Dendritic cell treated with granulocyte-macrophage colony-stimulating factor and Interleukin-4, amounts not matched to agents 40 ng/mL and 50 ng/mL, for 4 days (primary cell): ENCODE measurements at regions not wholly inside any gene's neighbourhood (a gene's known extent, or its start where the extent isn't known, plus 50 kb on each side); places are given as distances from the start of the nearest gene placed in this dataset.

ENCODE experiments used
- H3K27ac Mint-ChIP-seq: one replicate; pipeline ENCODE4 v1.8.0; 2022; ENCODE audit warnings: mild to moderate bottlenecking, mixed read lengths
- H3K27me3 Mint-ChIP-seq: one replicate; pipeline ENCODE4 v1.8.0; 2022; ENCODE audit warnings: mild to moderate bottlenecking, mixed read lengths
- H3K36me3 Mint-ChIP-seq: one replicate; pipeline ENCODE4 v1.8.0; 2022; ENCODE audit warnings: low read depth, mixed read lengths
- H3K4me1 Mint-ChIP-seq: one replicate; pipeline ENCODE4 v1.8.0; 2022; ENCODE audit warnings: low read depth, mixed read lengths
- H3K4me3 Mint-ChIP-seq: one replicate; pipeline ENCODE4 v1.8.0; 2022; ENCODE audit warnings: mild to moderate bottlenecking, moderate library complexity, mixed read lengths
- H3K9me3 Mint-ChIP-seq: one replicate; pipeline ENCODE4 v1.8.0; 2022; ENCODE audit warnings: mixed read lengths
- intact Hi-C: fragments of 100-400 bp; cut with micrococcal nuclease; formaldehyde crosslinking; loops from one replicate; pipeline ENCODE4 v1.15.0; 2022

- no peak overlapping the region for H3K4me3 Mint-ChIP-seq
- no peaks in the 10 kb centered on the region for H3K27me3 Mint-ChIP-seq
- H3K4me1 Mint-ChIP-seq: no peaks in the 10 kb centered on the region
- intact Hi-C loops: no loop called here
- peaks cover 29% of the 10 kb centered on the region for H3K9me3 Mint-ChIP-seq
- no peaks in the 10 kb centered on the region for H3K36me3 Mint-ChIP-seq
- H3K27ac Mint-ChIP-seq: no peak overlapping the region
These were observed 2859.0 kb upstream of the PCDH20 start for GRCh38 chr13:64274481-64275217.

- no peaks in the 10 kb centered on the region for H3K27me3 Mint-ChIP-seq
- no peaks in the 10 kb centered on the region for H3K4me1 Mint-ChIP-seq
- H3K36me3 Mint-ChIP-seq: no peaks in the 10 kb centered on the region
- H3K27ac Mint-ChIP-seq: no peak overlapping the region
- peaks cover 37% of the 10 kb centered on the region for H3K9me3 Mint-ChIP-seq
- intact Hi-C loops: no loop called here
- H3K4me3 Mint-ChIP-seq: no peak overlapping the region
These were observed 2858.1 kb upstream of the PCDH20 start for GRCh38 chr13:64273780-64274179.

GRCh38 chr13:64272681-64273080 is 2857.0 kb upstream of the PCDH20 start:
- H3K27ac Mint-ChIP-seq: no peak overlapping the region
- no peaks in the 10 kb centered on the region for H3K27me3 Mint-ChIP-seq
- no peaks in the 10 kb centered on the region for H3K36me3 Mint-ChIP-seq
- H3K4me3 Mint-ChIP-seq: no peak overlapping the region
- intact Hi-C loops: no loop called here
- H3K4me1 Mint-ChIP-seq: no peaks in the 10 kb centered on the region
- H3K9me3 Mint-ChIP-seq: peaks cover 37% of the 10 kb centered on the region

- no peak overlapping the region for H3K4me3 Mint-ChIP-seq
- peaks cover 42% of the 10 kb centered on the region for H3K9me3 Mint-ChIP-seq
- H3K27ac Mint-ChIP-seq: no peak overlapping the region
- H3K27me3 Mint-ChIP-seq: no peaks in the 10 kb centered on the region
- H3K36me3 Mint-ChIP-seq: no peaks in the 10 kb centered on the region
- intact Hi-C loops: no loop called here
- H3K4me1 Mint-ChIP-seq: no peaks in the 10 kb centered on the region
These were observed 2850.4 kb upstream of the PCDH20 start for GRCh38 chr13:64266024-64266423.

- Mint-ChIP-seq H3K9me3 (peaks cover 28% of the 10 kb centered on the region), H3K4me1 (no peaks in the 10 kb centered on the region), H3K27me3 (no peaks in the 10 kb centered on the region), H3K27ac (no peak overlapping the region), H3K36me3 (no peaks in the 10 kb centered on the region), H3K4me3 (no peak overlapping the region)
- intact Hi-C loops: no loop called here
These were observed 2847.6 kb upstream of the PCDH20 start for GRCh38 chr13:64263285-64263684.

- no peaks in the 10 kb centered on the region for H3K36me3 Mint-ChIP-seq
- no peak overlapping the region for H3K4me3 Mint-ChIP-seq
- peaks cover 25% of the 10 kb centered on the region for H3K9me3 Mint-ChIP-seq
These were observed 2841.1 kb upstream of the PCDH20 start for GRCh38 chr13:64256751-64257150.

GRCh38 chr13:64255988-64256387 is 2840.3 kb upstream of the PCDH20 start:
- no peak overlapping the region for H3K4me3 Mint-ChIP-seq
- no peaks in the 10 kb centered on the region for H3K36me3 Mint-ChIP-seq

More at GRCh38 chr13:64256751-64257150, 2841.1 kb upstream of the PCDH20 start:
- intact Hi-C loops: no loop called here
- Mint-ChIP-seq H3K27ac (no peak overlapping the region), H3K4me1 (no peaks in the 10 kb centered on the region), H3K27me3 (no peaks in the 10 kb centered on the region)

GRCh38 chr13:64248371-64249065 is 2832.9 kb upstream of the PCDH20 start:
- intact Hi-C loops: no loop called here
- no peaks in the 10 kb centered on the region for H3K36me3 Mint-ChIP-seq
- no peaks in the 10 kb centered on the region for H3K4me1 Mint-ChIP-seq
- H3K4me3 Mint-ChIP-seq: no peak overlapping the region
- H3K27ac Mint-ChIP-seq: no peak overlapping the region
- H3K9me3 Mint-ChIP-seq: peaks cover 48% of the 10 kb centered on the region
- no peaks in the 10 kb centered on the region for H3K27me3 Mint-ChIP-seq

More at GRCh38 chr13:64255988-64256387, 2840.3 kb upstream of the PCDH20 start:
- H3K4me1 Mint-ChIP-seq: no peaks in the 10 kb centered on the region
- peaks cover 28% of the 10 kb centered on the region for H3K9me3 Mint-ChIP-seq
- H3K27me3 Mint-ChIP-seq: no peaks in the 10 kb centered on the region
- intact Hi-C loops: no loop called here
- no peak overlapping the region for H3K27ac Mint-ChIP-seq

GRCh38 chr13:64239372-64239771 is 2823.7 kb upstream of the PCDH20 start:
- Mint-ChIP-seq H3K9me3 (peaks cover 18% of the 10 kb centered on the region), H3K27me3 (no peaks in the 10 kb centered on the region), H3K4me3 (no peak overlapping the region), H3K27ac (no peak overlapping the region), H3K36me3 (no peaks in the 10 kb centered on the region), H3K4me1 (no peaks in the 10 kb centered on the region)
- intact Hi-C loops: no loop called here

- Mint-ChIP-seq H3K27me3 (no peaks in the 10 kb centered on the region), H3K4me3 (no peak overlapping the region), H3K4me1 (no peaks in the 10 kb centered on the region), H3K27ac (no peak overlapping the region), H3K36me3 (no peaks in the 10 kb centered on the region), H3K9me3 (no peaks in the 10 kb centered on the region)
- intact Hi-C loops: no loop called here
These were observed 2818.6 kb upstream of the PCDH20 start for GRCh38 chr13:64234255-64234654.

GRCh38 chr13:64223016-64223415 is 2807.4 kb upstream of the PCDH20 start:
- no peaks in the 10 kb centered on the region for H3K4me1 Mint-ChIP-seq
- H3K27ac Mint-ChIP-seq: no peak overlapping the region
- intact Hi-C loops: no loop called here
- H3K36me3 Mint-ChIP-seq: no peaks in the 10 kb centered on the region
- peaks cover 33% of the 10 kb centered on the region for H3K9me3 Mint-ChIP-seq
- no peaks in the 10 kb centered on the region for H3K27me3 Mint-ChIP-seq
- no peak overlapping the region for H3K4me3 Mint-ChIP-seq

- H3K27ac Mint-ChIP-seq: no peak overlapping the region
- no peaks in the 10 kb centered on the region for H3K27me3 Mint-ChIP-seq
- H3K4me3 Mint-ChIP-seq: no peak overlapping the region
- peaks cover 23% of the 10 kb centered on the region for H3K9me3 Mint-ChIP-seq
- no peaks in the 10 kb centered on the region for H3K4me1 Mint-ChIP-seq
- intact Hi-C loops: no loop called here
- H3K36me3 Mint-ChIP-seq: no peaks in the 10 kb centered on the region
These were observed 2791.0 kb upstream of the PCDH20 start for GRCh38 chr13:64206430-64207225.

- intact Hi-C loops: no loop called here
- Mint-ChIP-seq H3K36me3 (no peaks in the 10 kb centered on the region), H3K4me1 (no peaks in the 10 kb centered on the region), H3K27ac (no peak overlapping the region), H3K27me3 (no peaks in the 10 kb centered on the region), H3K4me3 (no peak overlapping the region), H3K9me3 (peaks cover 8% of the 10 kb centered on the region)
These were observed 2786.9 kb upstream of the PCDH20 start for GRCh38 chr13:64202517-64202916.

- H3K27me3 Mint-ChIP-seq: no peaks in the 10 kb centered on the region
These were observed 2781.6 kb upstream of the PCDH20 start for GRCh38 chr13:64197232-64197631.

More at GRCh38 chr13:64197232-64197631, 2781.6 kb upstream of the PCDH20 start:
- Mint-ChIP-seq H3K4me1 (no peaks in the 10 kb centered on the region), H3K27ac (no peak overlapping the region), H3K9me3 (no peaks in the 10 kb centered on the region), H3K4me3 (no peak overlapping the region), H3K36me3 (no peaks in the 10 kb centered on the region)
- intact Hi-C loops: no loop called here
